OCI-LY3 (cell line): ENCODE measurements at regions not wholly inside any gene's neighbourhood (a gene's known extent, or its start where the extent isn't known, plus 50 kb on each side); places are given as distances from the start of the nearest gene placed in this dataset.

Experiments used
- H2AFZ ChIP-seq: fragments of 200-600, 300-600 bp; shearing (Covaris generic); 2 replicates; pipeline ENCODE4 v1.6.0; 2014; ENCODE audit warnings: antibody characterized with exemption, low read depth, low read length
- H3K27ac ChIP-seq: fragments of 200-600, 300-600 bp; sonication (generic); 2 replicates; pipeline ENCODE4 v1.5.1; 2014; ENCODE audit warnings: mild to moderate bottlenecking, low read length, moderate library complexity, mixed read lengths
- H3K27me3 ChIP-seq: fragments of 200-600, 300-600 bp; sonication (generic); 2 replicates; pipeline ENCODE4 v1.6.1; 2014; ENCODE audit warnings: low read depth, low read length, mixed read lengths
- H3K36me3 ChIP-seq: fragments of 200-600, 300-600 bp; sonication (generic); replicated peaks from 2 replicates; pipeline ENCODE3; 2014; ENCODE audit warnings: low read depth, low read length, mixed read lengths
- H3K4me1 ChIP-seq: fragments of 300-600, 200-600 bp; sonication (generic); 2 replicates; pipeline ENCODE4 v1.6.1; 2014; ENCODE audit warnings: low read length, mixed read lengths
- H3K4me2 ChIP-seq: fragments of 200-600, 300-600 bp; sonication (generic); 2 replicates; pipeline ENCODE4 v1.6.1; 2014; ENCODE audit warnings: low read length, mixed read lengths
- H3K4me3 ChIP-seq: fragments of 300-600, 200-600 bp; sonication (generic); 2 replicates; pipeline ENCODE4 v1.5.1; 2014; ENCODE audit warnings: antibody characterized with exemption, mild to moderate bottlenecking, low read length, moderate library complexity
- H3K79me2 ChIP-seq: fragments of 300-600, 200-600 bp; shearing (Covaris generic); 2 replicates; pipeline ENCODE4 v1.6.1; 2014; ENCODE audit warnings: mild to moderate bottlenecking, low read length, mixed read lengths
- H3K9ac ChIP-seq: fragments of 300-600, 200-600 bp; shearing (Covaris generic); 2 replicates; pipeline ENCODE4 v1.6.0; 2014; ENCODE audit warnings: mild to moderate bottlenecking, low read length, moderate library complexity
- H3K9me3 ChIP-seq: fragments of 200-600, 300-600 bp; shearing (Covaris generic); 2 replicates; pipeline ENCODE4 v1.6.1; 2014; ENCODE audit warnings: low read length, mixed read lengths; ENCODE audit not compliant: insufficient read depth
- H4K20me1 ChIP-seq: fragments of 200-600, 300-600 bp; sonication (generic); 2 replicates; pipeline ENCODE4 v1.6.1; 2016; ENCODE audit warnings: low read length, mixed read lengths; ENCODE audit not compliant: insufficient read depth
- CTCF ChIP-seq: fragments of 200-600, 300-600 bp; sonication (generic); IDR thresholded peaks from 2 replicates; pipeline ENCODE4 v1.5.1; 2014; ENCODE audit warnings: antibody characterized with exemption, low read length, low read depth
- EZH2phosphoT487 ChIP-seq: fragments of 200-600 bp; shearing (Covaris generic); IDR thresholded peaks from 2 replicates; pipeline ENCODE4 v1.6.1; 2018; ENCODE audit warnings: antibody characterized with exemption, mixed run types, low read depth

DNA sequence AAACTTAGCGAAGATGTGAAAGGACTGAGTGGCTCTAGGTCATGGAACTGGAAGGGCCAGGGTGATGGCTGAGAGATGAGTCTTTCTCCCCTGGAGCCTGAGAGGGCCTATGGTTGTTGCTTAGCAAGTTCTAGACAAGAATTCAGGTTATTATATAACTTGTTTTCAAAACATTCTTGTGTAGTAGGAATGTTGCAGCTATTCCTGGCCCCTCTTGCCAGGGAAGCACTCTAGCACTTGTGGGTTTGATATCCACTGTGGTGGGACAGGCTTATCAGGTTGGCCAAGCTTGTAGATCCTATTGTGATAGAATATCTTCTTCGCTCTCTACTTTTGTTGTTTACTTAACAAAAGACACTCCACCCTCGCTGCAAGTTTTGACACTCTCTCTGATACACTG lies 211.8 kb upstream of the CITED2 start:
- Histone ChIP-seq H3K79me2 (no peaks in the 10 kb centered on the region), H4K20me1 (no peaks in the 10 kb centered on the region), H3K9ac (no peak overlapping the region), H3K36me3 (no peaks in the 10 kb centered on the region), H3K27me3 (no peaks in the 10 kb centered on the region), H2AFZ (no peak overlapping the region), H3K4me3 (no peak overlapping the region), H3K4me2 (no peak overlapping the region), H3K27ac (no peak overlapping the region), H3K4me1 (peaks cover 3% of the 10 kb centered on the region), H3K9me3 (no peaks in the 10 kb centered on the region)
- TF ChIP-seq EZH2phosphoT487 (no peak), CTCF (no peak)

GRCh38 chr6:139584599-139584998 lies 210.2 kb upstream of the CITED2 start:
- Histone ChIP-seq H3K9me3 (no peaks in the 10 kb centered on the region), H3K36me3 (no peaks in the 10 kb centered on the region), H3K79me2 (no peaks in the 10 kb centered on the region), H3K4me1 (no peaks in the 10 kb centered on the region), H3K27ac (no peak overlapping the region), H4K20me1 (no peaks in the 10 kb centered on the region), H3K4me3 (no peak overlapping the region), H2AFZ (no peak overlapping the region), H3K27me3 (no peaks in the 10 kb centered on the region), H3K9ac (no peak overlapping the region), H3K4me2 (no peak overlapping the region)
- no peak for TF ChIP-seq EZH2phosphoT487
- no peak for TF ChIP-seq CTCF

DNA sequence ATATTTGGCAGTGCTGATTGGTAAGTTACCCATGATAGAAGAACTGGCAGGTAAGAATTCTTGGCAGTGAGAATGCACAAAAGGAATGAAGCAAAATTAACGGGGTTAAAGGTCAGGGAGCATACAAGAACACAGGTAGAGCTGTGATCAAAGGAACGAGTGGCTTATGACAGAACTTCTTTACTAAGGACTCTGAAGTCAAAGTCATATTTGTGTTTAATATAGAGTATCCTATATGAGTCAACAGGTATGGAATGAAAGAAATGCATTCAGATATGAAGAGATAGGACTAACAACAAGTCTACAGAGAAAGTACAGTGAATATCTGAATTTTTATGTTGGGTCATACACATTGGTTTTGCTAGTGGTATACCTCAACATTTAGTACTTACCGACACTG lies 209.0 kb upstream of the CITED2 start:
- no peak overlapping the region for H3K4me2 ChIP-seq
- H3K9ac ChIP-seq = no peak overlapping the region
- H3K9me3 ChIP-seq = no peaks in the 10 kb centered on the region
- H3K36me3 ChIP-seq = no peaks in the 10 kb centered on the region
- H3K4me1 ChIP-seq = no peaks in the 10 kb centered on the region
- H3K27me3 ChIP-seq = no peaks in the 10 kb centered on the region
- H2AFZ ChIP-seq = no peak overlapping the region
- TF ChIP-seq EZH2phosphoT487 (no peak), CTCF (no peak)
- no peak overlapping the region for H3K27ac ChIP-seq
- no peaks in the 10 kb centered on the region for H4K20me1 ChIP-seq
- H3K4me3 ChIP-seq = no peak overlapping the region
- no peaks in the 10 kb centered on the region for H3K79me2 ChIP-seq

GRCh38 chr6:139582956-139583355 lies 208.5 kb upstream of the CITED2 start:
- H4K20me1 ChIP-seq = no peaks in the 10 kb centered on the region
- no peaks in the 10 kb centered on the region for H3K4me1 ChIP-seq
- H3K4me3 ChIP-seq = no peak overlapping the region
- no peak overlapping the region for H3K27ac ChIP-seq
- H3K36me3 ChIP-seq = no peaks in the 10 kb centered on the region
- H3K79me2 ChIP-seq = no peaks in the 10 kb centered on the region
- no peak overlapping the region for H3K9ac ChIP-seq
- no peak for TF ChIP-seq EZH2phosphoT487
- TF ChIP-seq CTCF = no peak
- H3K9me3 ChIP-seq = no peaks in the 10 kb centered on the region
- H3K27me3 ChIP-seq = no peaks in the 10 kb centered on the region
- H2AFZ ChIP-seq = no peak overlapping the region
- no peak overlapping the region for H3K4me2 ChIP-seq
